ENCODE measurements at regions not wholly inside any gene's neighbourhood (a gene's known extent, or its start where the extent isn't known, plus 50 kb on each side); places are given as distances from the start of the nearest gene placed in this dataset.

GRCh38 chr17:79453481-79453880 is 157.4 kb downstream of the RBFOX3 start:
- no peak for DNase-seq (ENCODE audit: low read depth)
- H3K4me3 ChIP-seq (replicated peaks; ENCODE audit: low read depth, low read length), result no peak overlapping the region

GRCh38 chr17:79452706-79453105 is 158.1 kb downstream of the RBFOX3 start:
- TF ChIP-seq CTCF (IDR thresholded peaks at IDR 0.05; ENCODE audit: low read length, missing control alignments), result no peak
- no peak for DNase-seq (ENCODE audit: low read depth)
- no peak overlapping the region for H3K4me3 ChIP-seq (replicated peaks; ENCODE audit: low read depth, low read length)

More at GRCh38 chr17:79453481-79453880, 157.4 kb downstream of the RBFOX3 start:
- no peak for TF ChIP-seq CTCF (IDR thresholded peaks at IDR 0.05; ENCODE audit: low read length, missing control alignments)

- DNase-seq (ENCODE audit: low read depth), result no peak
- TF ChIP-seq CTCF (IDR thresholded peaks at IDR 0.05; ENCODE audit: low read length, missing control alignments), result no peak
These were observed 159.7 kb downstream of the RBFOX3 start for GRCh38 chr17:79451167-79451566.

GRCh38 chr17:79446399-79447009 is 164.3 kb downstream of the RBFOX3 start:
- no peak for DNase-seq (ENCODE audit: low read depth)
- H3K4me3 ChIP-seq (replicated peaks; ENCODE audit: low read depth, low read length), result no peak overlapping the region

More at GRCh38 chr17:79451167-79451566, 159.7 kb downstream of the RBFOX3 start:
- no peak overlapping the region for H3K4me3 ChIP-seq (replicated peaks; ENCODE audit: low read depth, low read length)

GRCh38 chr17:79444198-79444597 is 166.7 kb downstream of the RBFOX3 start:
- no peak for TF ChIP-seq CTCF (IDR thresholded peaks at IDR 0.05; ENCODE audit: low read length, missing control alignments)
- no peak for DNase-seq (ENCODE audit: low read depth)
- H3K4me3 ChIP-seq (replicated peaks; ENCODE audit: low read depth, low read length), result no peak overlapping the region

More at GRCh38 chr17:79446399-79447009, 164.3 kb downstream of the RBFOX3 start:
- TF ChIP-seq CTCF (IDR thresholded peaks at IDR 0.05; ENCODE audit: low read length, missing control alignments), result no peak

GRCh38 chr17:79443026-79443425 is 167.8 kb downstream of the RBFOX3 start:
- no peak for DNase-seq (ENCODE audit: low read depth)
- TF ChIP-seq CTCF (IDR thresholded peaks at IDR 0.05; ENCODE audit: low read length, missing control alignments), result no peak
- no peak overlapping the region for H3K4me3 ChIP-seq (replicated peaks; ENCODE audit: low read depth, low read length)

All from fibroblast of pulmonary artery (primary cell).